ENCODE measurements at regions not wholly inside any gene's neighbourhood (a gene's known extent, or its start where the extent isn't known, plus 50 kb on each side); places are given as distances from the start of the nearest gene placed in this dataset.

DNA sequence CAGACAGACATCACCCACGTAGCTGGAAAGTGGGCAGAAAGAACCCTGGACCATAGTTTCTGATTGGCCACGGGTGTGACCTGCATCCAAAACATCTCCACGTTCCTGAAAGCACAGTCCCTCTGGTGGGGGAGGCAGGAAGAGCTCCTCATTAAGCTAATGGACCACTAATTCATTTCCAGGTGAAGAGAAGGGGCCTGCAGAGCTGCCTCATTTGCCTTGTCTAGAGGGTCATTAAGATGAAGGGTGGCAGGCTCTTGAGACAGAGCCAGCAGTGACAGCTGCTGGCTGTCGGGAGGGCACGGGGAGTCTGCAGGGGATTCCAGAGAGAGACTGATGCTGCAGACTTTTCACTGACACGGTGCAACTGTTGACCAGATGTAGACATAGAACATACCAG lies 149.6 kb upstream of the OPCML start:
- TF ChIP-seq, protein P1, sequence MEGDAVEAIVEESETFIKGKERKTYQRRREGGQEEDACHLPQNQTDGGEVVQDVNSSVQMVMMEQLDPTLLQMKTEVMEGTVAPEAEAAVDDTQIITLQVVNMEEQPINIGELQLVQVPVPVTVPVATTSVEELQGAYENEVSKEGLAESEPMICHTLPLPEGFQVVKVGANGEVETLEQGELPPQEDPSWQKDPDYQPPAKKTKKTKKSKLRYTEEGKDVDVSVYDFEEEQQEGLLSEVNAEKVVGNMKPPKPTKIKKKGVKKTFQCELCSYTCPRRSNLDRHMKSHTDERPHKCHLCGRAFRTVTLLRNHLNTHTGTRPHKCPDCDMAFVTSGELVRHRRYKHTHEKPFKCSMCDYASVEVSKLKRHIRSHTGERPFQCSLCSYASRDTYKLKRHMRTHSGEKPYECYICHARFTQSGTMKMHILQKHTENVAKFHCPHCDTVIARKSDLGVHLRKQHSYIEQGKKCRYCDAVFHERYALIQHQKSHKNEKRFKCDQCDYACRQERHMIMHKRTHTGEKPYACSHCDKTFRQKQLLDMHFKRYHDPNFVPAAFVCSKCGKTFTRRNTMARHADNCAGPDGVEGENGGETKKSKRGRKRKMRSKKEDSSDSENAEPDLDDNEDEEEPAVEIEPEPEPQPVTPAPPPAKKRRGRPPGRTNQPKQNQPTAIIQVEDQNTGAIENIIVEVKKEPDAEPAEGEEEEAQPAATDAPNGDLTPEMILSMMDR (IDR thresholded peaks at IDR 0.05; ENCODE audit: borderline replicate concordance, extremely low read depth, low read length, poor library complexity, severe bottlenecking) = peak; percentile 9
- TF ChIP-seq EZH2 (IDR thresholded peaks at IDR 0.05; ENCODE audit: borderline replicate concordance, low read depth, low read length, severe bottlenecking) = no peak
- H3K27me3 ChIP-seq (ENCODE audit: insufficient read depth, low read length, poor library complexity) = peaks cover 30% of the 10 kb centered on the region
- no peak overlapping the region for H3K4me2 ChIP-seq (ENCODE audit: insufficient read depth, low read length)
- no peak overlapping the region for H3K4me3 ChIP-seq (ENCODE audit: low read depth in 1 of 2, low read length in 2 of 2)
- no peaks in the 10 kb centered on the region for H3K9me3 ChIP-seq (ENCODE audit: insufficient read depth, low read length, severe bottlenecking)
- no peak for ATAC-seq (ENCODE audit: insufficient read depth, low read depth)
- no peaks in the 10 kb centered on the region for H3K79me2 ChIP-seq (ENCODE audit: insufficient read depth, low read length)
- H4K20me1 ChIP-seq (ENCODE audit: insufficient read depth, low read length) = no peaks in the 10 kb centered on the region
- no peak overlapping the region for H3K9ac ChIP-seq (ENCODE audit: low read depth, low read length)
- no peak for DNase-seq
- H3K27ac ChIP-seq (ENCODE audit: low read length) = no peak overlapping the region
- no peaks in the 10 kb centered on the region for H3K36me3 ChIP-seq (ENCODE audit: insufficient read depth, low read length)
- H3K4me1 ChIP-seq (ENCODE audit: insufficient read depth, low read length) = no peaks in the 10 kb centered on the region
- no peak overlapping the region for H2AFZ ChIP-seq (ENCODE audit: low read depth, low read length)

DNA sequence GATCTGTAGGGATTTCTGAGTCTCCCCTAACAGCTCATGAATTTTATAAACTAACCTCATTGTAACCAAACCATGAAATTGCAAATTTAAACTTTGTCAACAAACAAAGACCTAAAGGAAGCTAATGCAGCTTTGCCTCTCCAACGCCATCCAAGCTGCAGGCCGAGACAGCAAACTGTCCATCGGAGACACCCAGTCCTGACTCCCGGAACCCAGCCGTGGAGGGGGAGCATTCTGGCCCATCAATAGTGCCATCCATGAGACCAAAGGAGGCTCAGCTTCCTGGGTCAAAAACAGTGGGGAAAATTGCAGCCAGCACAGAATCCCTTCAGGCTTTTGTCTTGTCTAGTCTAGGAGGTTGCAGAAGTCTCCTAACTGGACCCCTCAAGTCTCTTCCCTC lies 147.6 kb upstream of the OPCML start:
- H2AFZ ChIP-seq (ENCODE audit: low read depth, low read length) = no peak overlapping the region
- H3K27me3 ChIP-seq (ENCODE audit: insufficient read depth, low read length, poor library complexity) = peaks cover 23% of the 10 kb centered on the region
- DNase-seq (no peak), ATAC-seq (ENCODE audit: insufficient read depth, low read depth) (no peak)
- no peaks in the 10 kb centered on the region for H3K4me1 ChIP-seq (ENCODE audit: insufficient read depth, low read length)
- H3K4me3 ChIP-seq (ENCODE audit: low read depth in 1 of 2, low read length in 2 of 2) = no peak overlapping the region
- TF ChIP-seq EZH2 (IDR thresholded peaks at IDR 0.05; ENCODE audit: borderline replicate concordance, low read depth, low read length, severe bottlenecking) = no peak
- TF ChIP-seq, protein P1 (IDR thresholded peaks at IDR 0.05; ENCODE audit: borderline replicate concordance, extremely low read depth, low read length, poor library complexity, severe bottlenecking) = no peak
- no peak overlapping the region for H3K4me2 ChIP-seq (ENCODE audit: insufficient read depth, low read length)
- H3K9me3 ChIP-seq (ENCODE audit: insufficient read depth, low read length, severe bottlenecking) = no peaks in the 10 kb centered on the region
- no peak overlapping the region for H3K9ac ChIP-seq (ENCODE audit: low read depth, low read length)
- H3K79me2 ChIP-seq (ENCODE audit: insufficient read depth, low read length) = no peaks in the 10 kb centered on the region
- no peaks in the 10 kb centered on the region for H3K36me3 ChIP-seq (ENCODE audit: insufficient read depth, low read length)
- no peak overlapping the region for H3K27ac ChIP-seq (ENCODE audit: low read length)
- no peaks in the 10 kb centered on the region for H4K20me1 ChIP-seq (ENCODE audit: insufficient read depth, low read length)

- H3K4me1 ChIP-seq (ENCODE audit: insufficient read depth, low read length) = no peaks in the 10 kb centered on the region
- ATAC-seq (ENCODE audit: insufficient read depth, low read depth) = no peak
- H3K9ac ChIP-seq (ENCODE audit: low read depth, low read length) = no peak overlapping the region
- no peaks in the 10 kb centered on the region for H3K36me3 ChIP-seq (ENCODE audit: insufficient read depth, low read length)
- H3K27ac ChIP-seq (ENCODE audit: low read length) = no peak overlapping the region
- DNase-seq = no peak
- H3K79me2 ChIP-seq (ENCODE audit: insufficient read depth, low read length) = no peaks in the 10 kb centered on the region
- H3K4me3 ChIP-seq (ENCODE audit: low read depth in 1 of 2, low read length in 2 of 2) = no peak overlapping the region
- H3K4me2 ChIP-seq (ENCODE audit: insufficient read depth, low read length) = no peak overlapping the region
- H2AFZ ChIP-seq (ENCODE audit: low read depth, low read length) = no peak overlapping the region
- peaks cover 18% of the 10 kb centered on the region for H3K27me3 ChIP-seq (ENCODE audit: insufficient read depth, low read length, poor library complexity)
- H3K9me3 ChIP-seq (ENCODE audit: insufficient read depth, low read length, severe bottlenecking) = no peaks in the 10 kb centered on the region
- no peaks in the 10 kb centered on the region for H4K20me1 ChIP-seq (ENCODE audit: insufficient read depth, low read length)
- TF ChIP-seq EZH2 (IDR thresholded peaks at IDR 0.05; ENCODE audit: borderline replicate concordance, low read depth, low read length, severe bottlenecking) = no peak
- TF ChIP-seq, protein P1 (IDR thresholded peaks at IDR 0.05; ENCODE audit: borderline replicate concordance, extremely low read depth, low read length, poor library complexity, severe bottlenecking) = no peak
Observed at GRCh38 chr11:133678191-133678590, 145.9 kb upstream of the OPCML start.

DNA sequence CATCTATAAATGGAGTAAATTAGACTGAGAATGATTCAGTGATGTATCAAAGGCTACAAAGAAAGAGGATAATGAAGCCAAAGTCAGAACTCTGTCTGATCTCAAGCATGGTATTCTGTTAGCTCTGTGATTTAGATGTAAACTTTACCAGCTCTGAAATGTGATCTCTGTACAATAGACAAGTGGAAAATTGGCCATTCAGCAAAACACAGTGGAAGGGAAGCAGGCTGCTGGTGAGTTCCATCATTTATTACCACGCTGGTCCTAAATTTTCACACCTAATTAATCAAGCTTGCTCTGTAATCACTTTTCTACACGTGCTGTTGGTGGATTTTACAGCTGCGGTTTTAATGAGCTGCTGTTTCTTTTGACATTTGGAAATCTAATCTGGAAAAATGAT lies 145.1 kb upstream of the OPCML start:
- Histone ChIP-seq H3K36me3 (ENCODE audit: insufficient read depth, low read length) (no peaks in the 10 kb centered on the region), H3K9ac (ENCODE audit: low read depth, low read length) (no peak overlapping the region), H3K79me2 (ENCODE audit: insufficient read depth, low read length) (no peaks in the 10 kb centered on the region), H3K27ac (ENCODE audit: low read length) (no peak overlapping the region), H3K27me3 (ENCODE audit: insufficient read depth, low read length, poor library complexity) (peaks cover 12% of the 10 kb centered on the region), H3K4me2 (ENCODE audit: insufficient read depth, low read length) (no peak overlapping the region), H3K9me3 (ENCODE audit: insufficient read depth, low read length, severe bottlenecking) (no peaks in the 10 kb centered on the region), H3K4me3 (ENCODE audit: low read depth in 1 of 2, low read length in 2 of 2) (no peak overlapping the region), H3K4me1 (ENCODE audit: insufficient read depth, low read length) (no peaks in the 10 kb centered on the region), H4K20me1 (ENCODE audit: insufficient read depth, low read length) (no peaks in the 10 kb centered on the region), H2AFZ (ENCODE audit: low read depth, low read length) (no peak overlapping the region)
- no peak for DNase-seq
- ATAC-seq (ENCODE audit: insufficient read depth, low read depth) = no peak
- TF ChIP-seq EZH2 (IDR thresholded peaks at IDR 0.05; ENCODE audit: borderline replicate concordance, low read depth, low read length, severe bottlenecking) = no peak
- TF ChIP-seq, protein P1 (IDR thresholded peaks at IDR 0.05; ENCODE audit: borderline replicate concordance, extremely low read depth, low read length, poor library complexity, severe bottlenecking) = no peak

Measured in DND-41 (cell line).